Duodenal mucosa (tissue), 2 donors: ENCODE measurements at regions not wholly inside any gene's neighbourhood (a gene's known extent, or its start where the extent isn't known, plus 50 kb on each side); places are given as distances from the start of the nearest gene placed in this dataset.

ENCODE experiments used
- H3K27ac ChIP-seq: one replicate; pipeline ENCODE4 v1.7.0; 2013; ENCODE audit warnings: low read depth, low read length
- H3K27me3 ChIP-seq, 2 donors: one replicate each; pipeline ENCODE4 v1.7.0; 2013; ENCODE audit warnings: low read length in 2 of 2, control low read depth in 1 of 2; ENCODE audit not compliant: insufficient read depth in 2 of 2, control insufficient read depth in 1 of 2
- H3K36me3 ChIP-seq, 2 donors: one replicate each; pipeline ENCODE4 v1.7.0; 2013; ENCODE audit warnings: low read length in 2 of 2, control low read depth in 1 of 2; ENCODE audit not compliant: insufficient read depth in 2 of 2, control insufficient read depth in 1 of 2
- H3K4me1 ChIP-seq, 2 donors: one replicate each; pipeline ENCODE4 v1.7.0; 2013; ENCODE audit warnings: low read length in 2 of 2, control low read depth in 1 of 2; ENCODE audit not compliant: insufficient read depth in 2 of 2, control insufficient read depth in 1 of 2
- H3K4me3 ChIP-seq, 2 donors: one replicate each; pipeline ENCODE4 v1.7.0; 2013; ENCODE audit warnings: low read length in 2 of 2, low read depth in 1 of 2
- H3K9ac ChIP-seq, 2 donors: one replicate each; pipeline ENCODE4 v1.7.0; 2013; ENCODE audit warnings: low read length in 2 of 2, low read depth in 1 of 2
- H3K9me3 ChIP-seq, 2 donors: one replicate each; pipeline ENCODE4 v1.7.0; 2013; ENCODE audit warnings: low read length in 2 of 2, control low read depth in 1 of 2; ENCODE audit not compliant: control insufficient read depth in 1 of 2

GRCh38 chr15:59873644-59874272 lies 130.4 kb upstream of the FOXB1 start:
- no peaks in the 10 kb centered on the region for H3K36me3 ChIP-seq
- H3K4me1 ChIP-seq: no peaks in the 10 kb centered on the region
- H3K27me3 ChIP-seq: peaks cover 0 to 3% of the 10 kb centered on the region in 2 donors
- H3K27ac ChIP-seq: no peak overlapping the region
- no peak overlapping the region for H3K4me3 ChIP-seq
- no peak overlapping the region for H3K9ac ChIP-seq
- no peaks in the 10 kb centered on the region for H3K9me3 ChIP-seq

- H3K9ac ChIP-seq: no peak overlapping the region
- no peaks in the 10 kb centered on the region for H3K4me1 ChIP-seq
- no peaks in the 10 kb centered on the region for H3K36me3 ChIP-seq
- no peak overlapping the region for H3K27ac ChIP-seq
- H3K27me3 ChIP-seq: no peaks in the 10 kb centered on the region
- no peaks in the 10 kb centered on the region for H3K9me3 ChIP-seq
- H3K4me3 ChIP-seq: no peak overlapping the region
Observed at GRCh38 chr15:59867086-59867855, 136.8 kb upstream of the FOXB1 start.

GRCh38 chr15:59866642-59867041 lies 137.5 kb upstream of the FOXB1 start:
- H3K9ac ChIP-seq: no peak overlapping the region
- no peaks in the 10 kb centered on the region for H3K4me1 ChIP-seq
- H3K27me3 ChIP-seq: peaks cover 0 to 1% of the 10 kb centered on the region in 2 donors
- H3K4me3 ChIP-seq: no peak overlapping the region
- H3K27ac ChIP-seq: no peak overlapping the region
- no peaks in the 10 kb centered on the region for H3K36me3 ChIP-seq
- no peaks in the 10 kb centered on the region for H3K9me3 ChIP-seq

GRCh38 chr15:59862191-59863155 lies 141.6 kb upstream of the FOXB1 start:
- no peaks in the 10 kb centered on the region for H3K9me3 ChIP-seq
- H3K27me3 ChIP-seq: peaks cover 0 to 3% of the 10 kb centered on the region in 2 donors
- no peak overlapping the region for H3K27ac ChIP-seq
- H3K4me1 ChIP-seq: no peaks in the 10 kb centered on the region
- no peak overlapping the region for H3K4me3 ChIP-seq
- no peaks in the 10 kb centered on the region for H3K36me3 ChIP-seq
- no peak overlapping the region for H3K9ac ChIP-seq

- H3K4me3 ChIP-seq: no peak overlapping the region
- H3K36me3 ChIP-seq: no peaks in the 10 kb centered on the region
- H3K27me3 ChIP-seq: no peaks in the 10 kb centered on the region
- no peak overlapping the region for H3K9ac ChIP-seq
- H3K27ac ChIP-seq: no peak overlapping the region
- no peaks in the 10 kb centered on the region for H3K9me3 ChIP-seq
- H3K4me1 ChIP-seq: no peaks in the 10 kb centered on the region
Observed at GRCh38 chr15:59847968-59848367, 156.1 kb upstream of the FOXB1 start.

- no peaks in the 10 kb centered on the region for H3K27me3 ChIP-seq
- H3K27ac ChIP-seq: no peak overlapping the region
- H3K4me3 ChIP-seq: no peak overlapping the region
- no peak overlapping the region for H3K9ac ChIP-seq
- H3K9me3 ChIP-seq: no peaks in the 10 kb centered on the region
- no peaks in the 10 kb centered on the region for H3K4me1 ChIP-seq
- no peaks in the 10 kb centered on the region for H3K36me3 ChIP-seq
Observed at GRCh38 chr15:59845942-59846499, 156.9 kb upstream of the BNIP2 start.

- Histone ChIP-seq H3K36me3 (no peaks in the 10 kb centered on the region), H3K9me3 (no peaks in the 10 kb centered on the region), H3K4me3 (no peak overlapping the region), H3K27me3 (peaks cover 0 to 4% of the 10 kb centered on the region in 2 donors), H3K4me1 (no peaks in the 10 kb centered on the region), H3K9ac (no peak overlapping the region), H3K27ac (no peak overlapping the region)
Observed at GRCh38 chr15:59843609-59844008, 154.5 kb upstream of the BNIP2 start.

GRCh38 chr15:59841036-59841435 lies 151.9 kb upstream of the BNIP2 start:
- Histone ChIP-seq H3K4me3 (no peak overlapping the region), H3K9me3 (no peaks in the 10 kb centered on the region), H3K9ac (no peak overlapping the region), H3K27ac (no peak overlapping the region), H3K36me3 (no peaks in the 10 kb centered on the region), H3K27me3 (peaks cover 0 to 12% of the 10 kb centered on the region in 2 donors), H3K4me1 (no peaks in the 10 kb centered on the region)

GRCh38 chr15:59839906-59840305 lies 150.8 kb upstream of the BNIP2 start:
- H3K27me3 ChIP-seq: peaks cover 0 to 12% of the 10 kb centered on the region in 2 donors
- H3K4me1 ChIP-seq: no peaks in the 10 kb centered on the region
- no peak overlapping the region for H3K27ac ChIP-seq
- H3K4me3 ChIP-seq: no peak overlapping the region
- no peak overlapping the region for H3K9ac ChIP-seq
- no peaks in the 10 kb centered on the region for H3K9me3 ChIP-seq
- no peaks in the 10 kb centered on the region for H3K36me3 ChIP-seq
